Hepatocyte (in vitro differentiated cells): ENCODE measurements at regions not wholly inside any gene's neighbourhood (a gene's known extent, or its start where the extent isn't known, plus 50 kb on each side); places are given as distances from the start of the nearest gene placed in this dataset.

Source experiments
- EZH2phosphoT487 ChIP-seq: fragments of 200-600 bp; sonication (generic); IDR thresholded peaks from one replicate; pipeline ENCODE4 v1.6.1; 2018; ENCODE audit warnings: antibody characterized with exemption, mild to moderate bottlenecking, low read depth, moderate library complexity; ENCODE audit not compliant: unreplicated experiment, severe bottlenecking
- TF ChIP-seq, protein P1 (sequence below): fragments of 200-600 bp; sonication (generic); IDR thresholded peaks from 2 replicates; pipeline ENCODE4 v1.5.1; 2016; ENCODE audit warnings: antibody characterized with exemption, mild to moderate bottlenecking; ENCODE audit not compliant: poor library complexity

DNA sequence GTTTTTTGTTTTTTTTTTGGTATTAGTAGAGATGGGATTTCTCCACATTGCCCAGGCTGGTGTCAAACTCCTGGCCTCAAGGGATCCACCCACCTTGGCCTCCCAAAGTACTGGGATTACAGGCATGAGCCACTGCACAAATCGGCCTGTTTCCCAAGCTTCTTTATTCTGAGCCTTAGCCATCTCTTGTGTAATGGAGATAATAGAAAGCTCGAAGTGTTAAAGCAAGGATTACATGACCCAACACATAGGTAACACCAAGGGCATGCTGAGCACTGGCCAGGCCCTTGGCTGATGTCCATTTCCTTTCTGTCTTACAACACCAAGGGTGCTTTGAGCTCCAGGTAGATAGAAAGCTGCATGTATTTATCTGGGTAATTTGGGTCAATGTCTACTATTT lies 187.8 kb upstream of the MEX3C start:
- no peak for TF ChIP-seq EZH2phosphoT487
- TF ChIP-seq, protein P1, sequence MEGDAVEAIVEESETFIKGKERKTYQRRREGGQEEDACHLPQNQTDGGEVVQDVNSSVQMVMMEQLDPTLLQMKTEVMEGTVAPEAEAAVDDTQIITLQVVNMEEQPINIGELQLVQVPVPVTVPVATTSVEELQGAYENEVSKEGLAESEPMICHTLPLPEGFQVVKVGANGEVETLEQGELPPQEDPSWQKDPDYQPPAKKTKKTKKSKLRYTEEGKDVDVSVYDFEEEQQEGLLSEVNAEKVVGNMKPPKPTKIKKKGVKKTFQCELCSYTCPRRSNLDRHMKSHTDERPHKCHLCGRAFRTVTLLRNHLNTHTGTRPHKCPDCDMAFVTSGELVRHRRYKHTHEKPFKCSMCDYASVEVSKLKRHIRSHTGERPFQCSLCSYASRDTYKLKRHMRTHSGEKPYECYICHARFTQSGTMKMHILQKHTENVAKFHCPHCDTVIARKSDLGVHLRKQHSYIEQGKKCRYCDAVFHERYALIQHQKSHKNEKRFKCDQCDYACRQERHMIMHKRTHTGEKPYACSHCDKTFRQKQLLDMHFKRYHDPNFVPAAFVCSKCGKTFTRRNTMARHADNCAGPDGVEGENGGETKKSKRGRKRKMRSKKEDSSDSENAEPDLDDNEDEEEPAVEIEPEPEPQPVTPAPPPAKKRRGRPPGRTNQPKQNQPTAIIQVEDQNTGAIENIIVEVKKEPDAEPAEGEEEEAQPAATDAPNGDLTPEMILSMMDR = no peak
